Hepatocyte (in vitro differentiated cells): ENCODE measurements at regions not wholly inside any gene's neighbourhood (a gene's known extent, or its start where the extent isn't known, plus 50 kb on each side); places are given as distances from the start of the nearest gene placed in this dataset.

Source experiments
- CTCF ChIP-seq: fragments of 200-600 bp; sonication (generic); IDR thresholded peaks from 2 replicates; pipeline ENCODE4 v1.5.1; 2016; ENCODE audit warnings: antibody characterized with exemption, mild to moderate bottlenecking; ENCODE audit not compliant: poor library complexity
- EZH2phosphoT487 ChIP-seq: fragments of 200-600 bp; sonication (generic); IDR thresholded peaks from one replicate; pipeline ENCODE4 v1.6.1; 2018; ENCODE audit warnings: antibody characterized with exemption, mild to moderate bottlenecking, low read depth, moderate library complexity; ENCODE audit not compliant: unreplicated experiment, severe bottlenecking

- TF ChIP-seq CTCF (no peak), EZH2phosphoT487 (no peak)
Measured at GRCh38 chr12:118685983-118686607, 295.2 kb upstream of the SRRM4 start.
